ENCODE measurements at regions not wholly inside any gene's neighbourhood (a gene's known extent, or its start where the extent isn't known, plus 50 kb on each side); places are given as distances from the start of the nearest gene placed in this dataset.

DNA sequence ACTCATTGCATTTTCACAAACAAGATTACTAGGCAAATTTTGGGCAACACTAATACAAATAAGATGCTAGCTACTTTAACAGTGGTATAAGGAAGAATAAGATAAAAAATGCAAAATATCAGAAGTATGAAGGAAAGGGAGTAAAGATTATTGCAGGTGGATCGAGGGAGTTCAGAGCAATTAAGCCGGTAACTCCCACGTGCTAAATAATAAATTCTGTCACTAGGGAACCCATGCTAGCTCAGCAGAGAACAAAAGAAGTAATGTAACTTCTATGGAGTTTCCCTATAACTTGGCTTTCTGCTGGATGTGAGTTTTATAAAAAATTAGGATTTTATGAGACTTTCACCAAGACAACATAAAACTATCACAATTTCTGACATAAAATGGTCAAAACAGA, 470.5 kb upstream of the RGS18 start:
- TF ChIP-seq CTCF (IDR thresholded peaks at IDR 0.05) (no peak), REST (IDR thresholded peaks at IDR 0.05; ENCODE audit: insufficient read depth in 1 of 2, low read depth in 2 of 2, low read length in 1 of 2) (no peak), POLR2AphosphoS5 (IDR thresholded peaks at IDR 0.05; ENCODE audit: low read depth, low read length) (no peak), TCF7L2 (IDR thresholded peaks at IDR 0.05; ENCODE audit: low read depth, low read length) (no peak), SIN3A (IDR thresholded peaks at IDR 0.05; ENCODE audit: borderline replicate concordance, insufficient read depth, low read depth, low read length) (no peak)
